ENCODE measurements at regions not wholly inside any gene's neighbourhood (a gene's known extent, or its start where the extent isn't known, plus 50 kb on each side); places are given as distances from the start of the nearest gene placed in this dataset.

- TF ChIP-seq CTCF (IDR thresholded peaks at IDR 0.05) (no peak), EP300 (IDR thresholded peaks at IDR 0.05) (no peak)
These were observed 334.8 kb downstream of the GLRX3 start for GRCh38 chr10:130470973-130471372.

Measured in ovary (tissue), 3 donors.